ENCODE measurements at regions not wholly inside any gene's neighbourhood (a gene's known extent, or its start where the extent isn't known, plus 50 kb on each side); places are given as distances from the start of the nearest gene placed in this dataset.

DNA sequence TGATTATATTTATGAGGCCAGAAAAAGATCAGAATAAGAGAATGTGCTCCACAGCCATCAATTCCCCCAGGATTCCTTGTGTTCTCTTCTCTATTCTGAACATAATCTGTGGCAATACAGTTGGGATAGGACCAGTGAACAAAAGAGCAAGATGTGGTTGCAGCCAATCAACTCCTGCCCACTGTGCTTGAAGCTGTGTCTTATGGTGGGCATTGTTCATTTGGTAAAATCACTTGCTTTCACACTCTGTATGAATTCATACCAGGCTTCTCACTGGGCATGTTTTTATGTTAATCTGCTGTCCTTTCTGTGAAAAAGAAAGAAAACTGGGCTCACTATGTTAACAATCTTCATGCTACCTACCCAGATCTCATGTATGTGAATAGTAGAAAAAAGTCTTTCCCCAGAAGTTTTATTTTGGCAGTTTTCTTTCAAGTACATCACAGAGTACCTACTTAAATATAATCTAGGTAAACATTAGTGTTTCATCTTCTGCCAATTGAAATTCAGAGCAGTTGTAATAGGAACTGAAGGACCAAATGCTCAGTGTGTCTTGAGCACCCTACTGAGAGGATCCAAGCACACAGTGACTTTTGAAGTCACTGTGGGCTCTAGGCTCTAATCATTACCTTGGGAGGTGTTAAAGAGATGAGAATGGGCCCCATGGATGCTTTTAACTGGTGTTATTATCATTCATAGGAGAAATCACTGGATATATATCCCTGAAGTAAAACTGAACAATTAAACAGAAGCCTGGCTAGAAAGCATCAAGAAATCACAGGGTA, 429.2 kb upstream of the TRAM1L1 start:
- Histone ChIP-seq H3K9me3 (ENCODE audit: control insufficient read depth, insufficient read depth, low read length) (no peaks in the 10 kb centered on the region), H3K4me3 (ENCODE audit: low read length) (no peak overlapping the region), H3K27me3 (ENCODE audit: control insufficient read depth, low read length) (no peaks in the 10 kb centered on the region), H3K79me2 (ENCODE audit: control insufficient read depth, low read length) (no peaks in the 10 kb centered on the region), H3K9me2 (replicated peaks; ENCODE audit: control insufficient read depth, low read length) (no peaks in the 10 kb centered on the region), H4K20me1 (ENCODE audit: control insufficient read depth, insufficient read depth, low read depth, low read length) (no peaks in the 10 kb centered on the region), H3F3A (ENCODE audit: control insufficient read depth, insufficient read depth) (no peaks in the 10 kb centered on the region), H3K4me1 (ENCODE audit: control insufficient read depth, low read length) (no peaks in the 10 kb centered on the region), H3K27ac (ENCODE audit: low read depth, low read length) (no peak overlapping the region), H3K36me3 (ENCODE audit: control insufficient read depth, low read length) (no peaks in the 10 kb centered on the region), H3K4me2 (ENCODE audit: low read length) (no peak overlapping the region)
- TF ChIP-seq EZH2phosphoT487 (IDR thresholded peaks at IDR 0.05; ENCODE audit: borderline replicate concordance, low read length), result no peak
- no peak for TF ChIP-seq CTCF (IDR thresholded peaks at IDR 0.05; ENCODE audit: low read depth, low read length, poor library complexity, severe bottlenecking)

GRCh38 chr4:117515921-117516320, 430.5 kb upstream of the TRAM1L1 start:
- Histone ChIP-seq H3K79me2 (ENCODE audit: control insufficient read depth, low read length) (no peaks in the 10 kb centered on the region), H3K9me3 (ENCODE audit: control insufficient read depth, insufficient read depth, low read length) (no peaks in the 10 kb centered on the region), H3K4me3 (ENCODE audit: low read length) (no peak overlapping the region), H3K27me3 (ENCODE audit: control insufficient read depth, low read length) (no peaks in the 10 kb centered on the region), H3K27ac (ENCODE audit: low read depth, low read length) (no peak overlapping the region), H3K36me3 (ENCODE audit: control insufficient read depth, low read length) (no peaks in the 10 kb centered on the region), H3K4me1 (ENCODE audit: control insufficient read depth, low read length) (no peaks in the 10 kb centered on the region), H3F3A (ENCODE audit: control insufficient read depth, insufficient read depth) (no peaks in the 10 kb centered on the region), H3K9me2 (replicated peaks; ENCODE audit: control insufficient read depth, low read length) (no peaks in the 10 kb centered on the region), H3K4me2 (ENCODE audit: low read length) (no peak overlapping the region), H4K20me1 (ENCODE audit: control insufficient read depth, insufficient read depth, low read depth, low read length) (no peaks in the 10 kb centered on the region)
- no peak for TF ChIP-seq CTCF (IDR thresholded peaks at IDR 0.05; ENCODE audit: low read depth, low read length, poor library complexity, severe bottlenecking)
- TF ChIP-seq EZH2phosphoT487 (IDR thresholded peaks at IDR 0.05; ENCODE audit: borderline replicate concordance, low read length), result no peak

GRCh38 chr4:117527601-117528000, 442.2 kb upstream of the TRAM1L1 start:
- Histone ChIP-seq H3K4me1 (ENCODE audit: control insufficient read depth, low read length) (no peaks in the 10 kb centered on the region), H3K27ac (ENCODE audit: low read depth, low read length) (no peak overlapping the region), H3K9me2 (replicated peaks; ENCODE audit: control insufficient read depth, low read length) (no peaks in the 10 kb centered on the region), H3K27me3 (ENCODE audit: control insufficient read depth, low read length) (no peaks in the 10 kb centered on the region), H3F3A (ENCODE audit: control insufficient read depth, insufficient read depth) (no peaks in the 10 kb centered on the region), H3K36me3 (ENCODE audit: control insufficient read depth, low read length) (no peaks in the 10 kb centered on the region), H3K79me2 (ENCODE audit: control insufficient read depth, low read length) (no peaks in the 10 kb centered on the region), H3K4me2 (ENCODE audit: low read length) (no peak overlapping the region), H4K20me1 (ENCODE audit: control insufficient read depth, insufficient read depth, low read depth, low read length) (no peaks in the 10 kb centered on the region), H3K4me3 (ENCODE audit: low read length) (no peak overlapping the region), H3K9me3 (ENCODE audit: control insufficient read depth, insufficient read depth, low read length) (no peaks in the 10 kb centered on the region)
- TF ChIP-seq EZH2phosphoT487 (IDR thresholded peaks at IDR 0.05; ENCODE audit: borderline replicate concordance, low read length), result no peak
- TF ChIP-seq CTCF (IDR thresholded peaks at IDR 0.05; ENCODE audit: low read depth, low read length, poor library complexity, severe bottlenecking), result no peak
